HEK293 (cell line): ENCODE measurements at regions not wholly inside any gene's neighbourhood (a gene's known extent, or its start where the extent isn't known, plus 50 kb on each side); places are given as distances from the start of the nearest gene placed in this dataset.

Experiments used
- CTCF ChIA-PET: fragments of 350-600 bp; formaldehyde crosslinking; extraction: SDS; loops from one replicate; lab custom pipeline; 2021; ENCODE audit warnings: antibody characterized with exemption; lab: Yijun Ruan, JAX
- POLR2A ChIA-PET: fragments of 300-600 bp; formaldehyde crosslinking; extraction: SDS; loops from one replicate; lab custom pipeline; 2020; ENCODE audit warnings: antibody characterized with exemption, inconsistent platforms; lab: Yijun Ruan, JAX
- H3K27ac ChIP-seq: fragments of 200-500 bp; sonication (Bioruptor generic); 2 replicates; pipeline ENCODE4 v1.5.1; 2014; ENCODE audit warnings: low read depth, low read length, control low read depth, inconsistent platforms; ENCODE audit errors: extremely low read depth
- H3K36me3 ChIP-seq, 2 experiments: fragments of 200-500 bp in 1 of 2; sonication (Bioruptor generic) in 1 of 2; 1 replicate in 1 of 2; 2 replicates in 1 of 2; pipeline ENCODE4 v1.5.1; 2014 to 2017; ENCODE audit warnings: inconsistent platforms in 2 of 2, low read length in 2 of 2; ENCODE audit not compliant: control insufficient read depth in 2 of 2, insufficient read depth in 1 of 2
- H3K4me1 ChIP-seq: fragments of 200-500 bp; sonication (Bioruptor generic); 2 replicates; pipeline ENCODE4 v1.5.1; 2014; ENCODE audit warnings: mild to moderate bottlenecking, low read length, inconsistent platforms; ENCODE audit not compliant: control insufficient read depth, insufficient read depth
- H3K4me3 ChIP-seq: 2 replicates; pipeline ENCODE4 v1.5.1; 2011; ENCODE audit warnings: low read depth, mild to moderate bottlenecking, control low read depth, low read length, moderate library complexity
- H3K9me3 ChIP-seq: fragments of 200-500 bp; sonication (Bioruptor generic); 2 replicates; pipeline ENCODE4 v1.5.1; 2014; ENCODE audit warnings: low read depth, low read length, inconsistent platforms; ENCODE audit not compliant: control insufficient read depth, insufficient read depth
- BCL11A ChIP-seq: fragments of 450-650 bp; formaldehyde crosslinking; IDR thresholded peaks from 2 replicates; pipeline ENCODE4 v1.5.1; 2016; ENCODE audit warnings: low read depth, missing biosample characterization, missing genetic modification characterization
- HIC1 ChIP-seq: fragments of 450-650 bp; formaldehyde crosslinking; IDR thresholded peaks from 2 replicates; pipeline ENCODE4 v1.5.1; 2016; ENCODE audit warnings: missing biosample characterization, missing genetic modification characterization
- PRDM1 ChIP-seq: fragments of 450-650 bp; formaldehyde crosslinking; IDR thresholded peaks from 2 replicates; pipeline ENCODE4; 2016; ENCODE audit warnings: missing biosample characterization, missing genetic modification characterization
- SALL2 ChIP-seq: fragments of 450-650 bp; formaldehyde crosslinking; IDR thresholded peaks from 2 replicates; pipeline ENCODE4 v1.5.0; 2017; ENCODE audit warnings: missing biosample characterization, mild to moderate bottlenecking, missing genetic modification characterization, borderline replicate concordance
- TCF7L2 ChIP-seq: IDR thresholded peaks from 2 replicates; pipeline ENCODE4 v1.6.1; 2011; ENCODE audit warnings: low read depth, mild to moderate bottlenecking, inconsistent platforms, low read length, moderate library complexity, borderline replicate concordance
- ZBTB7A ChIP-seq: fragments of 450-650 bp; formaldehyde crosslinking; IDR thresholded peaks from 2 replicates; pipeline ENCODE4 v1.5.1; 2016; ENCODE audit warnings: low read depth, missing biosample characterization, missing genetic modification characterization
- ZBTB8A ChIP-seq: fragments of 450-650 bp; formaldehyde crosslinking; IDR thresholded peaks from 2 replicates; pipeline ENCODE4 v1.5.1; 2016; ENCODE audit warnings: missing biosample characterization, missing genetic modification characterization
- ZFP3 ChIP-seq: fragments of 450-650 bp; formaldehyde crosslinking; IDR thresholded peaks from 2 replicates; pipeline ENCODE4 v1.5.1; 2016; ENCODE audit warnings: low read depth, missing biosample characterization, missing genetic modification characterization
- ZFP37 ChIP-seq: fragments of 450-650 bp; formaldehyde crosslinking; IDR thresholded peaks from 2 replicates; pipeline ENCODE4 v1.5.1; 2016; ENCODE audit warnings: missing biosample characterization, missing genetic modification characterization
- ZFP69B ChIP-seq: fragments of 450-650 bp; formaldehyde crosslinking; IDR thresholded peaks from 2 replicates; pipeline ENCODE4 v1.5.1; 2016; ENCODE audit warnings: missing biosample characterization, missing genetic modification characterization
- ZNF132 ChIP-seq: fragments of 450-650 bp; formaldehyde crosslinking; IDR thresholded peaks from 2 replicates; pipeline ENCODE4 v1.5.1; 2017; ENCODE audit warnings: missing biosample characterization, missing genetic modification characterization, borderline replicate concordance
- ZNF16 ChIP-seq: fragments of 450-650 bp; formaldehyde crosslinking; IDR thresholded peaks from 2 replicates; pipeline ENCODE4 v1.5.1; 2016; ENCODE audit warnings: low read depth, missing biosample characterization, missing genetic modification characterization
- ZNF19 ChIP-seq: fragments of 450-650 bp; formaldehyde crosslinking; IDR thresholded peaks from 2 replicates; pipeline ENCODE4; 2016; ENCODE audit warnings: missing biosample characterization, missing genetic modification characterization, low read depth
- ZNF549 ChIP-seq: fragments of 450-650 bp; IDR thresholded peaks from 2 replicates; pipeline ENCODE4 v1.5.1; 2018; ENCODE audit warnings: missing biosample characterization, missing genetic modification characterization, mild to moderate bottlenecking, inconsistent platforms, moderate library complexity
- ZNF555 ChIP-seq: fragments of 450-650 bp; formaldehyde crosslinking; conservative IDR thresholded peaks from 2 replicates; pipeline ENCODE4 v1.5.1; 2017; ENCODE audit warnings: missing biosample characterization, mild to moderate bottlenecking, missing genetic modification characterization, inconsistent platforms
- ZNF571 ChIP-seq: fragments of 450-650 bp; formaldehyde crosslinking; IDR thresholded peaks from 2 replicates; pipeline ENCODE4 v1.5.0; 2017; ENCODE audit warnings: missing biosample characterization, missing genetic modification characterization
- ZNF658 ChIP-seq: fragments of 450-650 bp; formaldehyde crosslinking; IDR thresholded peaks from 2 replicates; pipeline ENCODE4; 2016; ENCODE audit warnings: missing biosample characterization, missing genetic modification characterization
- ZNF692 ChIP-seq: fragments of 450-650 bp; formaldehyde crosslinking; IDR thresholded peaks from 2 replicates; pipeline ENCODE4 v1.5.1; 2016; ENCODE audit warnings: missing biosample characterization, missing genetic modification characterization
- ZNF791 ChIP-seq: fragments of 450-650 bp; formaldehyde crosslinking; IDR thresholded peaks from 2 replicates; pipeline ENCODE4 v1.5.1; 2016; ENCODE audit warnings: missing biosample characterization, missing genetic modification characterization
- ZSCAN16 ChIP-seq: fragments of 450-650 bp; formaldehyde crosslinking; IDR thresholded peaks from 2 replicates; pipeline ENCODE4 v1.5.1; 2016; ENCODE audit warnings: missing biosample characterization, missing genetic modification characterization
- ZXDB ChIP-seq: fragments of 450-650 bp; formaldehyde crosslinking; IDR thresholded peaks from 2 replicates; pipeline ENCODE4 v1.5.1; 2016; ENCODE audit warnings: missing biosample characterization, missing genetic modification characterization
- TF ChIP-seq, protein P1 (sequence below): fragments of 450-650 bp; IDR thresholded peaks from 2 replicates; pipeline ENCODE4 v1.5.1; 2018; ENCODE audit warnings: missing biosample characterization, missing genetic modification characterization
- TF ChIP-seq, protein P2 (sequence below): fragments of 450-650 bp; formaldehyde crosslinking; conservative IDR thresholded peaks from 2 replicates; pipeline ENCODE4 v1.5.1; 2016; ENCODE audit warnings: low read depth, missing biosample characterization, missing genetic modification characterization

GRCh38 chr18:42510540-42510939, 555.5 kb downstream of the PIK3C3 start:
- TF ChIP-seq PRDM1 (tag by site-specific recombination) (peak; percentile 75), ZNF549 (no peak), ZSCAN16 (tag by site-specific recombination) (no peak)
- POLR2A ChIA-PET = no interaction called here
- Histone ChIP-seq H3K27ac (no peak overlapping the region), H3K4me1 (no peaks in the 10 kb centered on the region), H3K36me3 (no peaks in the 10 kb centered on the region), H3K4me3 (no peak overlapping the region), H3K9me3 (no peaks in the 10 kb centered on the region)
- CTCF ChIA-PET = no interaction called here

DNA sequence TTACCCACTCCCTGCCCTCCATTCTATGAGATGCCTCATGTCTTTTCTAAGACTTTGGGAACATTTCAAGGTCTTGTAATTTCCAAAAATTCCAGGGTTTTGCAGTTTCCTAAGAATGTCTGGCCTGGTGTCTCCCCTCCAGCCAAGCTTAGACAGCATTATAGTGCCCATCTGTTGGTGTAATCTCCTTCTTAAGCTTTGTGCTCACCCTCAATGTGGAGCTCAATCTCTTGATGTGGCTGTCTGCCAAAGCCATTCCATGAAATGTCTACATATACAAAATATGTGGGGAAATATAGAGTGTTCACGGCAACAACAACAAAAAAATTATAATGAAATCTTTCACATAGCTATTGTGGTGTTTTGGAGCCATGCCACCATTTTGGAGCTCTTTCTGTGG, 558.4 kb downstream of the PIK3C3 start:
- POLR2A ChIA-PET = no interaction called here
- CTCF ChIA-PET = no interaction called here

GRCh38 chr18:42514512-42514911, 559.5 kb downstream of the PIK3C3 start:
- CTCF ChIA-PET = no interaction called here
- POLR2A ChIA-PET = no interaction called here
- no peaks in the 10 kb centered on the region for H3K9me3 ChIP-seq
- TF ChIP-seq TCF7L2 (no peak), ZFP37 (tag by site-specific recombination) (no peak), ZXDB (tag by site-specific recombination) (no peak), ZNF658 (tag by site-specific recombination) (no peak), HIC1 (no peak), ZNF791 (tag by site-specific recombination) (no peak), ZNF571 (tag by site-specific recombination) (no peak), ZNF19 (tag by site-specific recombination) (no peak), ZNF555 (tag by site-specific recombination) (no peak), ZNF132 (tag by site-specific recombination) (no peak), ZFP69B (tag by site-specific recombination) (no peak), SALL2 (tag by site-specific recombination) (no peak), ZBTB8A (tag by site-specific recombination) (no peak), BCL11A (tag by site-specific recombination) (no peak), ZBTB7A (no peak)
- TF ChIP-seq, protein P1, sequence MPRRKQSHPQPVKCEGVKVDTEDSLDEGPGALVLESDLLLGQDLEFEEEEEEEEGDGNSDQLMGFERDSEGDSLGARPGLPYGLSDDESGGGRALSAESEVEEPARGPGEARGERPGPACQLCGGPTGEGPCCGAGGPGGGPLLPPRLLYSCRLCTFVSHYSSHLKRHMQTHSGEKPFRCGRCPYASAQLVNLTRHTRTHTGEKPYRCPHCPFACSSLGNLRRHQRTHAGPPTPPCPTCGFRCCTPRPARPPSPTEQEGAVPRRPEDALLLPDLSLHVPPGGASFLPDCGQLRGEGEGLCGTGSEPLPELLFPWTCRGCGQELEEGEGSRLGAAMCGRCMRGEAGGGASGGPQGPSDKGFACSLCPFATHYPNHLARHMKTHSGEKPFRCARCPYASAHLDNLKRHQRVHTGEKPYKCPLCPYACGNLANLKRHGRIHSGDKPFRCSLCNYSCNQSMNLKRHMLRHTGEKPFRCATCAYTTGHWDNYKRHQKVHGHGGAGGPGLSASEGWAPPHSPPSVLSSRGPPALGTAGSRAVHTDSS = no peak
- TF ChIP-seq, protein P2, sequence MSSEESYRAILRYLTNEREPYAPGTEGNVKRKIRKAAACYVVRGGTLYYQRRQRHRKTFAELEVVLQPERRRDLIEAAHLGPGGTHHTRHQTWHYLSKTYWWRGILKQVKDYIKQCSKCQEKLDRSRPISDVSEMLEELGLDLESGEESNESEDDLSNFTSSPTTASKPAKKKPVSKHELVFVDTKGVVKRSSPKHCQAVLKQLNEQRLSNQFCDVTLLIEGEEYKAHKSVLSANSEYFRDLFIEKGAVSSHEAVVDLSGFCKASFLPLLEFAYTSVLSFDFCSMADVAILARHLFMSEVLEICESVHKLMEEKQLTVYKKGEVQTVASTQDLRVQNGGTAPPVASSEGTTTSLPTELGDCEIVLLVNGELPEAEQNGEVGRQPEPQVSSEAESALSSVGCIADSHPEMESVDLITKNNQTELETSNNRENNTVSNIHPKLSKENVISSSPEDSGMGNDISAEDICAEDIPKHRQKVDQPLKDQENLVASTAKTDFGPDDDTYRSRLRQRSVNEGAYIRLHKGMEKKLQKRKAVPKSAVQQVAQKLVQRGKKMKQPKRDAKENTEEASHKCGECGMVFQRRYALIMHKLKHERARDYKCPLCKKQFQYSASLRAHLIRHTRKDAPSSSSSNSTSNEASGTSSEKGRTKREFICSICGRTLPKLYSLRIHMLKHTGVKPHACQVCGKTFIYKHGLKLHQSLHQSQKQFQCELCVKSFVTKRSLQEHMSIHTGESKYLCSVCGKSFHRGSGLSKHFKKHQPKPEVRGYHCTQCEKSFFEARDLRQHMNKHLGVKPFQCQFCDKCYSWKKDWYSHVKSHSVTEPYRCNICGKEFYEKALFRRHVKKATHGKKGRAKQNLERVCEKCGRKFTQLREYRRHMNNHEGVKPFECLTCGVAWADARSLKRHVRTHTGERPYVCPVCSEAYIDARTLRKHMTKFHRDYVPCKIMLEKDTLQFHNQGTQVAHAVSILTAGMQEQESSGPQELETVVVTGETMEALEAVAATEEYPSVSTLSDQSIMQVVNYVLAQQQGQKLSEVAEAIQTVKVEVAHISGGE (tag by site-specific recombination) = no peak

More for the DNA sequence above, 558.4 kb downstream of the PIK3C3 start:
- TF ChIP-seq ZNF16 (tag by site-specific recombination) (no peak), ZFP3 (no peak), ZNF692 (tag by site-specific recombination) (no peak)
- no peak overlapping the region for H3K4me3 ChIP-seq
- H3K9me3 ChIP-seq = no peaks in the 10 kb centered on the region
- H3K27ac ChIP-seq = no peak overlapping the region
- no peaks in the 10 kb centered on the region for H3K36me3 ChIP-seq
- H3K4me1 ChIP-seq = no peaks in the 10 kb centered on the region

More at GRCh38 chr18:42514512-42514911, 559.5 kb downstream of the PIK3C3 start:
- Histone ChIP-seq H3K27ac (no peak overlapping the region), H3K36me3 (no peaks in the 10 kb centered on the region), H3K4me3 (no peak overlapping the region), H3K4me1 (no peaks in the 10 kb centered on the region)
